ENCODE measurements at regions not wholly inside any gene's neighbourhood (a gene's known extent, or its start where the extent isn't known, plus 50 kb on each side); places are given as distances from the start of the nearest gene placed in this dataset.

GRCh38 chr9:84538879-84539278 is 130.7 kb upstream of the NTRK2 start:
- H3K4me3 Mint-ChIP-seq, result no peak overlapping the region
- H3K4me1 Mint-ChIP-seq (ENCODE audit: low read depth), result no peaks in the 10 kb centered on the region
- TF ChIP-seq, protein P1, sequence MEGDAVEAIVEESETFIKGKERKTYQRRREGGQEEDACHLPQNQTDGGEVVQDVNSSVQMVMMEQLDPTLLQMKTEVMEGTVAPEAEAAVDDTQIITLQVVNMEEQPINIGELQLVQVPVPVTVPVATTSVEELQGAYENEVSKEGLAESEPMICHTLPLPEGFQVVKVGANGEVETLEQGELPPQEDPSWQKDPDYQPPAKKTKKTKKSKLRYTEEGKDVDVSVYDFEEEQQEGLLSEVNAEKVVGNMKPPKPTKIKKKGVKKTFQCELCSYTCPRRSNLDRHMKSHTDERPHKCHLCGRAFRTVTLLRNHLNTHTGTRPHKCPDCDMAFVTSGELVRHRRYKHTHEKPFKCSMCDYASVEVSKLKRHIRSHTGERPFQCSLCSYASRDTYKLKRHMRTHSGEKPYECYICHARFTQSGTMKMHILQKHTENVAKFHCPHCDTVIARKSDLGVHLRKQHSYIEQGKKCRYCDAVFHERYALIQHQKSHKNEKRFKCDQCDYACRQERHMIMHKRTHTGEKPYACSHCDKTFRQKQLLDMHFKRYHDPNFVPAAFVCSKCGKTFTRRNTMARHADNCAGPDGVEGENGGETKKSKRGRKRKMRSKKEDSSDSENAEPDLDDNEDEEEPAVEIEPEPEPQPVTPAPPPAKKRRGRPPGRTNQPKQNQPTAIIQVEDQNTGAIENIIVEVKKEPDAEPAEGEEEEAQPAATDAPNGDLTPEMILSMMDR (IDR thresholded peaks at IDR 0.05), result no peak
- H3K27me3 Mint-ChIP-seq, result no peaks in the 10 kb centered on the region
- intact Hi-C loops (cut with micrococcal nuclease), result no loop called here
- peaks cover 13% of the 10 kb centered on the region for H3K9me3 Mint-ChIP-seq
- DNase-seq, result no peak
- ChIA-PET POLR2A (no interaction called here), CTCF (no interaction called here)
- H3K36me3 Mint-ChIP-seq (ENCODE audit: low read depth), result no peaks in the 10 kb centered on the region
- no peak overlapping the region for H3K27ac Mint-ChIP-seq
- no peak for ATAC-seq

- no peak for ATAC-seq
- POLR2A ChIA-PET, result no interaction called here
- intact Hi-C loops (cut with micrococcal nuclease), result no loop called here
These were observed 127.0 kb upstream of the NTRK2 start for GRCh38 chr9:84542554-84542953.

GRCh38 chr9:84554069-84554664 is 115.4 kb upstream of the NTRK2 start:
- CTCF ChIA-PET, result no interaction called here
- no peak for DNase-seq
- Mint-ChIP-seq H3K27me3 (peaks cover 6% of the 10 kb centered on the region), H3K4me1 (ENCODE audit: low read depth) (no peaks in the 10 kb centered on the region), H3K9me3 (no peaks in the 10 kb centered on the region), H3K36me3 (ENCODE audit: low read depth) (no peaks in the 10 kb centered on the region), H3K4me3 (no peak overlapping the region), H3K27ac (no peak overlapping the region)
- TF ChIP-seq, protein P1 (IDR thresholded peaks at IDR 0.05), result no peak
- intact Hi-C loops (cut with micrococcal nuclease), result no loop called here
- POLR2A ChIA-PET, result no interaction called here
- ATAC-seq, result no peak

More at GRCh38 chr9:84542554-84542953, 127.0 kb upstream of the NTRK2 start:
- Mint-ChIP-seq H3K4me3 (no peak overlapping the region), H3K36me3 (ENCODE audit: low read depth) (no peaks in the 10 kb centered on the region), H3K27ac (no peak overlapping the region), H3K9me3 (peaks cover 6% of the 10 kb centered on the region), H3K4me1 (ENCODE audit: low read depth) (no peaks in the 10 kb centered on the region), H3K27me3 (no peaks in the 10 kb centered on the region)
- CTCF ChIA-PET, result no interaction called here
- TF ChIP-seq, protein P1 (IDR thresholded peaks at IDR 0.05), result no peak
- no peak for DNase-seq

DNA sequence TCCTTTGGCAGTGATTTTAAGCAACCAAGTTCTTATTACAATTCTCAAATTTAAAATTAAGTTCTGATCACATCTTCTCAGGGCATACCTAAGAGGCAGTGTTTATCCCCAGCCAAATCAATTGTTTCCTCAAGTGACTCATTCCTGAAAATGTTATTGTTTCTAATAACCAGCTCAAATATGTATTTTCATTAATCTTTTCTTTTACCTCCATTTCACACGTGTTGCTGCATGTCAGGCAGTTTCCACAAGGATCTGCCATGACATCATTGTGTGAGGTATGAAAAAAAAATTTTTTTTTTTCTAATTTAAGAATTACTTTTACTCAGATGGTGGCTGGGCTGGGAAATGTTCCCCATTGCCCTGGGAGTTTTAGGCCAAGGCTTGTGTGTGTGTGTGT is 113.0 kb upstream of the NTRK2 start:
- peaks cover 6% of the 10 kb centered on the region for H3K27me3 Mint-ChIP-seq
- POLR2A ChIA-PET, result no interaction called here
- H3K9me3 Mint-ChIP-seq, result no peaks in the 10 kb centered on the region
- intact Hi-C loops (cut with micrococcal nuclease), result no loop called here
- H3K4me3 Mint-ChIP-seq, result no peak overlapping the region
- no peak overlapping the region for H3K27ac Mint-ChIP-seq
- CTCF ChIA-PET, result no interaction called here
- H3K4me1 Mint-ChIP-seq (ENCODE audit: low read depth), result no peaks in the 10 kb centered on the region
- ATAC-seq (no peak), DNase-seq (no peak)
- TF ChIP-seq, protein P1 (IDR thresholded peaks at IDR 0.05), result no peak
- H3K36me3 Mint-ChIP-seq (ENCODE audit: low read depth), result no peaks in the 10 kb centered on the region

DNA sequence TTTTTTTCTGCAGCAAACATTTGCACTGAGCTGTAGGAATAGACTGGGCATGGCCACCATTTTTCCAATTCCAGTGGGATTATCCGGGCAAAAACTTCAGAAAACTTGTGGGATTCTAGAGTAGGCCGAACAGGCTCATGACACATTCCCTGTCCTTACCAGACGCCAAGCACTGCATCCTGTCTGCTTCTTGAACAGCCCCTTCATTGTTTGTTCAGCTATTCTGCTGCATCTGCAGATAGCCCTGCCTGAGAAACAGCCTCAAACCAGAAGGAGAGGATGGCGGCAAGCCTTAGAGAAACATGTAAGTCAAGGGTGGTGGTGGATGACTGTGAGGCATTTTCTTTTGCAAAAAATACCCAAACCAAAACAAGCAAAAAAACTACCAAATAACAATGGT is 111.8 kb upstream of the NTRK2 start:
- no peak overlapping the region for H3K27ac Mint-ChIP-seq
- ChIA-PET CTCF (no interaction called here), POLR2A (no interaction called here)
- H3K9me3 Mint-ChIP-seq, result no peaks in the 10 kb centered on the region
- intact Hi-C loops (cut with micrococcal nuclease), result no loop called here
- ATAC-seq, result no peak
- no peaks in the 10 kb centered on the region for H3K36me3 Mint-ChIP-seq (ENCODE audit: low read depth)
- H3K4me1 Mint-ChIP-seq (ENCODE audit: low read depth), result no peaks in the 10 kb centered on the region
- no peak for DNase-seq
- peaks cover 8% of the 10 kb centered on the region for H3K27me3 Mint-ChIP-seq
- no peak overlapping the region for H3K4me3 Mint-ChIP-seq
- TF ChIP-seq, protein P1 (IDR thresholded peaks at IDR 0.05), result no peak

All from activated CD8-positive, alpha-beta T cell treated with anti-CD3 and anti-CD28 coated beads for 36 hours (primary cell).